ENCODE measurements at regions not wholly inside any gene's neighbourhood (a gene's known extent, or its start where the extent isn't known, plus 50 kb on each side); places are given as distances from the start of the nearest gene placed in this dataset.

GRCh38 chr19:30280018-30280417 is 92.2 kb upstream of the ZNF536 start:
- Histone ChIP-seq H3K4me3 (no peak overlapping the region), H3K27ac (no peak overlapping the region)
- intact Hi-C loops (cut with DNase I; ENCODE audit: low total_unique reads), result no loop called here

GRCh38 chr19:30281906-30282305 is 90.3 kb upstream of the ZNF536 start:
- Histone ChIP-seq H3K27me3 (peaks cover 0 to 49% of the 10 kb centered on the region in 2 donors), H3K4me3 (no peak overlapping the region), H3K36me3 (no peaks in the 10 kb centered on the region), H3K27ac (no peak overlapping the region), H3K4me1 (no peaks in the 10 kb centered on the region), H3K9me3 (no peaks in the 10 kb centered on the region)
- intact Hi-C loops (cut with DNase I; ENCODE audit: low total_unique reads), result no loop called here
- TF ChIP-seq POLR2A (IDR thresholded peaks at IDR 0.05) (no peak), POLR2AphosphoS5 (IDR thresholded peaks at IDR 0.05) (no peak)
- TF ChIP-seq, protein P1, sequence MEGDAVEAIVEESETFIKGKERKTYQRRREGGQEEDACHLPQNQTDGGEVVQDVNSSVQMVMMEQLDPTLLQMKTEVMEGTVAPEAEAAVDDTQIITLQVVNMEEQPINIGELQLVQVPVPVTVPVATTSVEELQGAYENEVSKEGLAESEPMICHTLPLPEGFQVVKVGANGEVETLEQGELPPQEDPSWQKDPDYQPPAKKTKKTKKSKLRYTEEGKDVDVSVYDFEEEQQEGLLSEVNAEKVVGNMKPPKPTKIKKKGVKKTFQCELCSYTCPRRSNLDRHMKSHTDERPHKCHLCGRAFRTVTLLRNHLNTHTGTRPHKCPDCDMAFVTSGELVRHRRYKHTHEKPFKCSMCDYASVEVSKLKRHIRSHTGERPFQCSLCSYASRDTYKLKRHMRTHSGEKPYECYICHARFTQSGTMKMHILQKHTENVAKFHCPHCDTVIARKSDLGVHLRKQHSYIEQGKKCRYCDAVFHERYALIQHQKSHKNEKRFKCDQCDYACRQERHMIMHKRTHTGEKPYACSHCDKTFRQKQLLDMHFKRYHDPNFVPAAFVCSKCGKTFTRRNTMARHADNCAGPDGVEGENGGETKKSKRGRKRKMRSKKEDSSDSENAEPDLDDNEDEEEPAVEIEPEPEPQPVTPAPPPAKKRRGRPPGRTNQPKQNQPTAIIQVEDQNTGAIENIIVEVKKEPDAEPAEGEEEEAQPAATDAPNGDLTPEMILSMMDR (IDR thresholded peaks at IDR 0.05), result no peak
- DNase-seq (ENCODE audit: low spot score in 2 of 2), result no peak

More at GRCh38 chr19:30280018-30280417, 92.2 kb upstream of the ZNF536 start:
- H3K4me1 ChIP-seq, result no peaks in the 10 kb centered on the region
- no peaks in the 10 kb centered on the region for H3K9me3 ChIP-seq
- no peak for DNase-seq (ENCODE audit: low spot score in 2 of 2)
- H3K36me3 ChIP-seq, result no peaks in the 10 kb centered on the region
- TF ChIP-seq, protein P1 (IDR thresholded peaks at IDR 0.05), result no peak
- TF ChIP-seq POLR2AphosphoS5 (IDR thresholded peaks at IDR 0.05), result no peak
- TF ChIP-seq POLR2A (IDR thresholded peaks at IDR 0.05), result no peak
- H3K27me3 ChIP-seq, result peaks cover 0 to 52% of the 10 kb centered on the region in 2 donors

- intact Hi-C loops (cut with DNase I; ENCODE audit: low total_unique reads), result no loop called here
- Histone ChIP-seq H3K36me3 (no peaks in the 10 kb centered on the region), H3K27me3 (peaks cover 0 to 36% of the 10 kb centered on the region in 2 donors), H3K9me3 (no peaks in the 10 kb centered on the region), H3K4me3 (no peak overlapping the region), H3K4me1 (no peaks in the 10 kb centered on the region), H3K27ac (no peak overlapping the region)
- DNase-seq (ENCODE audit: low spot score in 2 of 2), result no peak
- TF ChIP-seq, protein P1 (IDR thresholded peaks at IDR 0.05), result no peak
- TF ChIP-seq POLR2A (IDR thresholded peaks at IDR 0.05) (no peak), POLR2AphosphoS5 (IDR thresholded peaks at IDR 0.05) (no peak)
These were observed 88.6 kb upstream of the ZNF536 start for GRCh38 chr19:30283556-30283955.

DNA sequence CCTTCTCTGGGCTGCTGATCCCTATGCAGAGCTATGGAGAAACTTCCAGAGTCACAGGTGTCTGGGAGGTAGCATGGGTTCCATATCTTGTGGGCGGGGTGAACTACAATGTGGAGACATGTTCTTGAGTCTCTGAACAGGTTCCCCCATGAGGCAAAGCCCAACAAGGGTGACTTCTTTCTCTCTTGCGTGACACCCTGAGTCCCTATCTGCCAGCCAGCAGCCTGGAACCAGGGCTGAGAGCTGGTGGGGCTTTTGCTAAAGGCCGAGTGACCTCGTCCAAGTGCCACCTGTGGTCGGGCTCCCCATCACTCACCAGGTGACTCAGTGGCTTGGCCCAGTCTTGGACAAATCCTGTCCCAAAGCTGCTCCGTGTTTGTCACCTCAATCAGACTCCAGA is 88.0 kb upstream of the ZNF536 start:
- H3K4me3 ChIP-seq, result no peak overlapping the region
- H3K27ac ChIP-seq, result no peak overlapping the region
- no peaks in the 10 kb centered on the region for H3K4me1 ChIP-seq
- DNase-seq (ENCODE audit: low spot score in 2 of 2), result no peak
- TF ChIP-seq POLR2A (IDR thresholded peaks at IDR 0.05) (no peak), POLR2AphosphoS5 (IDR thresholded peaks at IDR 0.05) (no peak)
- TF ChIP-seq, protein P1 (IDR thresholded peaks at IDR 0.05), result no peak
- H3K27me3 ChIP-seq, result peaks cover 0 to 35% of the 10 kb centered on the region in 2 donors
- H3K9me3 ChIP-seq, result no peaks in the 10 kb centered on the region
- H3K36me3 ChIP-seq, result no peaks in the 10 kb centered on the region
- intact Hi-C loops (cut with DNase I; ENCODE audit: low total_unique reads), result loop anchor here (2.0 kb wide), 1 partner anchor 71 kb away; no protein-coding TSS in a partner anchor

- intact Hi-C loops (cut with DNase I; ENCODE audit: low total_unique reads), result loop anchor here (2.0 to 5.0 kb wide), 2 partner anchors 72 to 242 kb away; no protein-coding TSS in a partner anchor
- H3K27ac ChIP-seq, result no peak overlapping the region
- H3K27me3 ChIP-seq, result peaks cover 0 to 29% of the 10 kb centered on the region in 2 donors
- H3K4me3 ChIP-seq, result no peak overlapping the region
- no peaks in the 10 kb centered on the region for H3K4me1 ChIP-seq
- H3K9me3 ChIP-seq, result no peaks in the 10 kb centered on the region
- H3K36me3 ChIP-seq, result no peaks in the 10 kb centered on the region
- TF ChIP-seq POLR2A (IDR thresholded peaks at IDR 0.05) (no peak), POLR2AphosphoS5 (IDR thresholded peaks at IDR 0.05) (no peak)
- TF ChIP-seq, protein P1 (IDR thresholded peaks at IDR 0.05), result no peak
- DNase-seq (ENCODE audit: low spot score in 2 of 2), result no peak
These were observed 87.3 kb upstream of the ZNF536 start for GRCh38 chr19:30284885-30285284.
